WERI-Rb-1 (cell line): ENCODE measurements at regions not wholly inside any gene's neighbourhood (a gene's known extent, or its start where the extent isn't known, plus 50 kb on each side); places are given as distances from the start of the nearest gene placed in this dataset.

Experiments used
- DNase-seq: peaks from one replicate; pipeline ENCODE4 v3.0.0-alpha.2; 2020
- H3K27ac ChIP-seq: fragments of 250-450 bp; sonication (Bioruptor Pico); 2 replicates; pipeline ENCODE4 v1.5.1; 2020; ENCODE audit warnings: mild to moderate bottlenecking, moderate library complexity
- H3K27me3 ChIP-seq: fragments of 250-450 bp; sonication (Bioruptor Pico); 2 replicates; pipeline ENCODE4 v1.5.1; 2021; ENCODE audit warnings: mild to moderate bottlenecking, low read depth, moderate library complexity; ENCODE audit not compliant: insufficient read depth, severe bottlenecking
- H3K36me3 ChIP-seq: fragments of 250-450 bp; sonication (Bioruptor Pico); 2 replicates; pipeline ENCODE4 v1.5.1; 2020; ENCODE audit warnings: mild to moderate bottlenecking, moderate library complexity
- H3K4me3 ChIP-seq: 2 replicates; pipeline ENCODE4 v1.5.1; 2011; ENCODE audit warnings: low read depth, mild to moderate bottlenecking, control low read depth, low read length
- H3K9me3 ChIP-seq: fragments of 250-450 bp; sonication (Bioruptor Pico); 2 replicates; pipeline ENCODE4 v1.5.1; 2021; ENCODE audit warnings: mild to moderate bottlenecking, moderate library complexity; ENCODE audit not compliant: severe bottlenecking
- TF ChIP-seq, protein P1 (sequence below): IDR thresholded peaks from 2 replicates; pipeline ENCODE4 v1.5.1; 2011; ENCODE audit warnings: low read depth, mild to moderate bottlenecking, control low read depth, inconsistent platforms, low read length

DNA sequence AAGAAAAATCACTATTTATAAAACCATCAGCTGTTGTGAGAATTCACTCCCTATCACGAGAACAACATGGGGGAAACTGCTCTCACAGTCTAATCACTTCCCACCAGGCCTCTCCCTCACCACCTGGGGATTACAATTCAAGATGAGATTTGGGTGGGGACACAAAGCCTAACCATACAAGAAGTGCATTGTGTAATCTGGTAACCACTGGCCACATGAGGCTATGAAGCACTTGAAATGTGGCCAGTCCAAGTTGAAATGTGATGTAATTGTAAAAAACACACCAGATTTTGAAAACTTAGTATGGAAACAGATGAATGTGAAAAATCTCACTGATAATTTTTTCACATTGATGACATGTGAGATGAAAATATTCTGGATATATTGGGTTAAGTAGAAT lies 293.8 kb downstream of the TTLL7 start:
- H3K4me3 ChIP-seq: no peak overlapping the region
- no peak overlapping the region for H3K27ac ChIP-seq
- H3K36me3 ChIP-seq: no peaks in the 10 kb centered on the region
- no peaks in the 10 kb centered on the region for H3K9me3 ChIP-seq
- DNase-seq: no peak
- no peaks in the 10 kb centered on the region for H3K27me3 ChIP-seq
- TF ChIP-seq, protein P1, sequence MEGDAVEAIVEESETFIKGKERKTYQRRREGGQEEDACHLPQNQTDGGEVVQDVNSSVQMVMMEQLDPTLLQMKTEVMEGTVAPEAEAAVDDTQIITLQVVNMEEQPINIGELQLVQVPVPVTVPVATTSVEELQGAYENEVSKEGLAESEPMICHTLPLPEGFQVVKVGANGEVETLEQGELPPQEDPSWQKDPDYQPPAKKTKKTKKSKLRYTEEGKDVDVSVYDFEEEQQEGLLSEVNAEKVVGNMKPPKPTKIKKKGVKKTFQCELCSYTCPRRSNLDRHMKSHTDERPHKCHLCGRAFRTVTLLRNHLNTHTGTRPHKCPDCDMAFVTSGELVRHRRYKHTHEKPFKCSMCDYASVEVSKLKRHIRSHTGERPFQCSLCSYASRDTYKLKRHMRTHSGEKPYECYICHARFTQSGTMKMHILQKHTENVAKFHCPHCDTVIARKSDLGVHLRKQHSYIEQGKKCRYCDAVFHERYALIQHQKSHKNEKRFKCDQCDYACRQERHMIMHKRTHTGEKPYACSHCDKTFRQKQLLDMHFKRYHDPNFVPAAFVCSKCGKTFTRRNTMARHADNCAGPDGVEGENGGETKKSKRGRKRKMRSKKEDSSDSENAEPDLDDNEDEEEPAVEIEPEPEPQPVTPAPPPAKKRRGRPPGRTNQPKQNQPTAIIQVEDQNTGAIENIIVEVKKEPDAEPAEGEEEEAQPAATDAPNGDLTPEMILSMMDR: no peak

DNA sequence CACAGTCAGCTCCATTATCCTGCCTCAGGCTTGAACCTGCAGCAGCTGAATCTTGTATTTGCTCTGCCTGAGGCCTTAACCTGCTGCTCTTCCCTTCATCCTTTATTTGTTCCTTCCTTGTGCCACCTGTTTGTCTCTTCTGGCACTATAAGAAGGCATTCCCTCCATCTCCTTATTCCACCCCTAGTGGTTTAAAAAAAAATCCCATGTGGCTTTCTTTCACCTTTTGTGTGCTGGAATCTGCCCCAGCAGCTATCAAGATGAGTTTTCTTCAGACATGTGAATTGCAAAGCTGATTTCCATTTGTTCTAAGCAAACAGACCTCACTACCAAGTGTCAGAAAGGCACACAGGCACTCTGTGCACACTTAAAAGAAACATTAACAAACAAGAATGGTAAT lies 294.6 kb downstream of the TTLL7 start:
- TF ChIP-seq, protein P1: no peak
- no peaks in the 10 kb centered on the region for H3K9me3 ChIP-seq
- no peaks in the 10 kb centered on the region for H3K27me3 ChIP-seq
- no peak overlapping the region for H3K27ac ChIP-seq
- H3K36me3 ChIP-seq: no peaks in the 10 kb centered on the region
- H3K4me3 ChIP-seq: no peak overlapping the region
- no peak for DNase-seq

DNA sequence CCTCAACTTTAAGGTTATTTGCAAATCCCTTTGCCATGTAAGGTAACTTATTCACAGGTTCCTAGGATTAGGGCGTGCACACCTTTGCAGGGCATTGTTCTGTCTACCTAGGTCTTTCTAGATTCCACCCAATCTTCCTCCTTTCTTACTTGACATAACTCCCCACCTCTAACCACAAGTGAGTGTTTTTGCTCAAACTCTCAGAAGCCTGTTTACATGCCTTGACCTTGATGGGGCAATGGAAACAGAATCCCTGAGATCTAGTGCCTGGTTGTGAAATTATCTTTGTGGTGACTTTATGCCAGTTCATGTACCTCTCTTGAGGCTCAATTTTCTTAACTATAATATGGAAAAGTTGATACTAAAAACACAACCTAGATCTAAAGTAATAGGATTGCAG lies 296.6 kb downstream of the TTLL7 start:
- Histone ChIP-seq H3K27me3 (no peaks in the 10 kb centered on the region), H3K36me3 (no peaks in the 10 kb centered on the region), H3K27ac (no peak overlapping the region), H3K9me3 (no peaks in the 10 kb centered on the region), H3K4me3 (no peak overlapping the region)
- DNase-seq: no peak
- TF ChIP-seq, protein P1: no peak

DNA sequence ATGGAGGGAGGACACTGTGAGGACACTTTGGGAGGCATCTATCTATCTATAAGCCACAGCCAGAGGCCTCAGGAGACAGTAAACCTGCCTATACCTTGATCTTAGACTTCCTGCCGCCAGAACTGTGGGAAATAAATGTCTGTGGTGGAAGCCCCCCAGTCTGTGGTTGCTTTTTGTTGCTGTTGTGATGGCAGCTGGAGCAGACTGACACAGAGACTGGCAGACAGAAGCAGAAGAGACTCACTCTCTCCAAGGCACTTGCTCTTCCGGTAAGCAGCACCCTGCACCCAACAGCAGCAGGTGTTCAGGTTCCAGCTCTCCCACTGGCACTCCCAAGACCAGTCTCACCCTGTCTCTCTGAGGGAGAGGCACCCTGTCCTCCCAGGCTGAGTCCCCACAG lies 297.6 kb downstream of the TTLL7 start:
- Histone ChIP-seq H3K27ac (no peak overlapping the region), H3K9me3 (no peaks in the 10 kb centered on the region), H3K27me3 (no peaks in the 10 kb centered on the region), H3K4me3 (no peak overlapping the region), H3K36me3 (no peaks in the 10 kb centered on the region)
- DNase-seq: no peak
- TF ChIP-seq, protein P1: no peak

DNA sequence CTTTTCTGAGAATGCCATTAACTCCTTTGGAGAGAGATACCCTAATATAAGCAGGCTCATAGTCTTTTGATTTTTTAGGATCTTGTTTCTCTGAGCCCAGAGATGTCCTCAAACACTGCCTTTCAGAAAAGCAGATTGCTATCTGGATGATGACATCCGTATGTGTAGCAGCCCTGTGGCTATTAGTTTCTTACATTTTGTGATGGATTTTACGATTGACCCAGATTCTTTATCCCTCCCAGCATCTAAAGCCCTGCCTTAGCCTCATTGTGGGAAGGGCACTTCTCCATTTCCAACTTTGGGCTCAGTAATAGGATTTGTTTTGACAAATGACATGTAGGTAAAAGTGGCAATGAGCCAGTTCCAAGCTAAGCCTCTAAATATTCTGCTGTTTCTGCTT lies 300.3 kb downstream of the TTLL7 start:
- no peaks in the 10 kb centered on the region for H3K9me3 ChIP-seq
- TF ChIP-seq, protein P1: no peak
- no peaks in the 10 kb centered on the region for H3K36me3 ChIP-seq
- no peaks in the 10 kb centered on the region for H3K27me3 ChIP-seq
- no peak overlapping the region for H3K27ac ChIP-seq
- DNase-seq: peak; percentile 25
- no peak overlapping the region for H3K4me3 ChIP-seq

DNA sequence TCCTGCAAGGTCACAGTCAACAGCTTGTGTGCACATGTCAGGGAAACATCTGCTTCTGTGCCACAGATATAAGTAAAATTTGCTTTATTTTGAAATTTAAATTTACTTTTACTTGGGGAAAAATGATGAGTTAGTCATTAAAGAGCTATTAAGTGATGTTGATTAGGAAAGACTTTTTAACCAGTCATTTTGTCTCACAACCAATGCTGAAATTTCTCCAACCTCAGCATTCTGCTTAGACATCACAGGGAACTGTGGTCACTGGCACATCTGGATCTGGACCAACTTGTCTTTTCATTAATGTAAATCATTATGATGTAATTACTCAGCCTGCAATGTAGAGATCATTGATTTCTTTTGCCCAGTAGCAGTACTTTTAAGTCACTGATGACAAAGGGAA lies 301.0 kb downstream of the TTLL7 start:
- Histone ChIP-seq H3K4me3 (no peak overlapping the region), H3K27ac (no peak overlapping the region), H3K9me3 (no peaks in the 10 kb centered on the region), H3K27me3 (no peaks in the 10 kb centered on the region), H3K36me3 (no peaks in the 10 kb centered on the region)
- TF ChIP-seq, protein P1: no peak
- DNase-seq: no peak
